ENCODE measurements at regions not wholly inside any gene's neighbourhood (a gene's known extent, or its start where the extent isn't known, plus 50 kb on each side); places are given as distances from the start of the nearest gene placed in this dataset.

GRCh38 chr14:61953602-61954001 is 191.4 kb downstream of the SNAPC1 start:
- no peak for DNase-seq

- DNase-seq = no peak
Observed at GRCh38 chr14:61954306-61954705, 192.1 kb downstream of the SNAPC1 start.

- DNase-seq = no peak
Observed at GRCh38 chr14:61956517-61956916, 194.3 kb downstream of the SNAPC1 start.

GRCh38 chr14:61959348-61959747 is 197.1 kb downstream of the SNAPC1 start:
- no peak for DNase-seq

GRCh38 chr14:61961369-61961768 is 199.1 kb downstream of the SNAPC1 start:
- no peak for DNase-seq

- DNase-seq = no peak
Observed at GRCh38 chr14:61963926-61964325, 201.7 kb downstream of the SNAPC1 start.

GRCh38 chr14:61965030-61965745 is 203.0 kb downstream of the SNAPC1 start:
- DNase-seq = no peak

- DNase-seq = no peak
Observed at GRCh38 chr14:61968207-61968606, 206.0 kb downstream of the SNAPC1 start.

GRCh38 chr14:61972711-61973110 is 210.5 kb downstream of the SNAPC1 start:
- DNase-seq = no peak

GRCh38 chr14:61973981-61974380 is 211.8 kb downstream of the SNAPC1 start:
- peak; percentile 16 for DNase-seq

- no peak for DNase-seq
Observed at GRCh38 chr14:61977217-61977616, 215.0 kb downstream of the SNAPC1 start.

- DNase-seq = no peak
Observed at GRCh38 chr14:61988240-61988639, 226.0 kb downstream of the SNAPC1 start.

GRCh38 chr14:61992139-61992538 is 229.9 kb downstream of the SNAPC1 start:
- DNase-seq = no peak

GRCh38 chr14:61992926-61993325 is 230.7 kb downstream of the SNAPC1 start:
- DNase-seq = no peak

GRCh38 chr14:61994589-61994988 is 232.4 kb downstream of the SNAPC1 start:
- no peak for DNase-seq

GRCh38 chr14:61996753-61997152 is 234.5 kb downstream of the SNAPC1 start:
- no peak for DNase-seq

- no peak for DNase-seq
Observed at GRCh38 chr14:61997161-61997560, 234.9 kb downstream of the SNAPC1 start.

- DNase-seq = no peak
Observed at GRCh38 chr14:62001963-62002362, 239.7 kb downstream of the SNAPC1 start.

- no peak for DNase-seq
Observed at GRCh38 chr14:62002642-62003041, 240.4 kb downstream of the SNAPC1 start.

GRCh38 chr14:62003701-62004100 is 241.5 kb downstream of the SNAPC1 start:
- no peak for DNase-seq

GRCh38 chr14:62006116-62006731 is 244.0 kb downstream of the SNAPC1 start:
- DNase-seq = no peak

- no peak for DNase-seq
Observed at GRCh38 chr14:62015243-62015642, 253.0 kb downstream of the SNAPC1 start.

GRCh38 chr14:62015945-62016344 is 253.7 kb downstream of the SNAPC1 start:
- no peak for DNase-seq

- no peak for DNase-seq
Observed at GRCh38 chr14:62017651-62018230, 255.5 kb downstream of the SNAPC1 start.
